HEK293T (cell line): ENCODE measurements at regions not wholly inside any gene's neighbourhood (a gene's known extent, or its start where the extent isn't known, plus 50 kb on each side); places are given as distances from the start of the nearest gene placed in this dataset.

Source experiments
- ARNT ChIP-seq: fragments of 450-650 bp; IDR thresholded peaks from 2 replicates; pipeline ENCODE4 v1.6.1; 2017; ENCODE audit warnings: mild to moderate bottlenecking
- BHLHE40 ChIP-seq: fragments of 450-650 bp; IDR thresholded peaks from 2 replicates; pipeline ENCODE4 v1.6.1; 2016; ENCODE audit warnings: mild to moderate bottlenecking, moderate library complexity, borderline replicate concordance
- CTBP1 ChIP-seq: fragments of 450-650 bp; IDR thresholded peaks from 2 replicates; pipeline ENCODE4 v1.6.1; 2016; ENCODE audit warnings: borderline replicate concordance
- FOXA1 ChIP-seq: fragments of 450-650 bp; IDR thresholded peaks from 2 replicates; pipeline ENCODE4 v1.6.1; 2016; ENCODE audit warnings: mild to moderate bottlenecking
- FOXK2 ChIP-seq: fragments of 450-650 bp; IDR thresholded peaks from 2 replicates; pipeline ENCODE4 v1.6.1; 2016; ENCODE audit warnings: mild to moderate bottlenecking
- FOXM1 ChIP-seq: fragments of 450-650 bp; IDR thresholded peaks from 2 replicates; pipeline ENCODE4 v1.6.1; 2017; ENCODE audit warnings: mild to moderate bottlenecking, borderline replicate concordance
- HDGF ChIP-seq: fragments of 450-650 bp; IDR thresholded peaks from 2 replicates; pipeline ENCODE4 v1.6.1; 2017; ENCODE audit warnings: antibody characterized with exemption, borderline replicate concordance
- L3MBTL2 ChIP-seq: fragments of 450-650 bp; conservative IDR thresholded peaks from 2 replicates; pipeline ENCODE4 v1.6.1; 2016; ENCODE audit warnings: mild to moderate bottlenecking
- NFRKB ChIP-seq: fragments of 450-650 bp; IDR thresholded peaks from 2 replicates; pipeline ENCODE4 v1.6.1; 2016; ENCODE audit warnings: mild to moderate bottlenecking, moderate library complexity
- SP1 ChIP-seq: fragments of 450-650 bp; IDR thresholded peaks from 2 replicates; pipeline ENCODE4 v1.6.1; 2017
- SUZ12 ChIP-seq: fragments of 450-650 bp; IDR thresholded peaks from 2 replicates; pipeline ENCODE4 v1.6.1; 2016; ENCODE audit warnings: mild to moderate bottlenecking
- TARDBP ChIP-seq: fragments of 450-650 bp; IDR thresholded peaks from 2 replicates; pipeline ENCODE4 v1.6.1; 2016
- ZNF384 ChIP-seq: fragments of 450-650 bp; IDR thresholded peaks from 2 replicates; pipeline ENCODE4 v1.6.1; 2016

GRCh38 chr16:72222503-72222902 is 50.5 kb upstream of the PMFBP1 start:
- no peak for TF ChIP-seq SP1
- TF ChIP-seq FOXK2 = no peak
- TF ChIP-seq FOXA1 = no peak
- no peak for TF ChIP-seq CTBP1
- TF ChIP-seq L3MBTL2 = no peak
- TF ChIP-seq SUZ12 = no peak
- no peak for TF ChIP-seq NFRKB
- TF ChIP-seq ARNT = no peak
- TF ChIP-seq TARDBP = no peak
- TF ChIP-seq FOXM1 = no peak
- TF ChIP-seq ZNF384 = no peak
- TF ChIP-seq BHLHE40 = no peak
- TF ChIP-seq HDGF = no peak
